GM21447 (cell line): ENCODE measurements at regions not wholly inside any gene's neighbourhood (a gene's known extent, or its start where the extent isn't known, plus 50 kb on each side); places are given as distances from the start of the nearest gene placed in this dataset.
"Not testable (repeated sequence)": the region's sequence is repeated elsewhere in the genome, so short reads cannot be mapped to it uniquely, and the experiment has no call there.

Experiments
- ATAC-seq: cut with Tn5 transposase; IDR thresholded peaks from one replicate; pipeline ENCODE4 v1.9.1; 2021; ENCODE audit not compliant: unreplicated experiment

DNA sequence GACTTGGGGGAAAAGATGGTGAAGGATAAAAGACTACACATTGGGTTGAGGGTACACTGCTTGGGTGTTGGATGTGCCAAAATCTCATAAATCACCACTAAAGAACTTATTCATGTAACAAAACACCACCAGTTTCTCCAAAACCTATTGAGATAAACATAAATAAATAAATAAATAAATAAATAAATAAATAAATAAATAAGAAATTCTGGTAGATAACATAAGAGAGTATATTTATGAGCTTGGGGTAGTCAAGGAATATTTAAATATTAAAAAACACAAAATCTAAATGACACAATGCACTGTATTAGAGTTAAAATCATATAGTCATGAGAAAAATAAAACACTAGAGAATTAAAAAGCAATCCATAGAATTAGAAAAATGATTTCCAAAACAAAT is 333.5 kb upstream of the NRG3 start:
- no peak for ATAC-seq

DNA sequence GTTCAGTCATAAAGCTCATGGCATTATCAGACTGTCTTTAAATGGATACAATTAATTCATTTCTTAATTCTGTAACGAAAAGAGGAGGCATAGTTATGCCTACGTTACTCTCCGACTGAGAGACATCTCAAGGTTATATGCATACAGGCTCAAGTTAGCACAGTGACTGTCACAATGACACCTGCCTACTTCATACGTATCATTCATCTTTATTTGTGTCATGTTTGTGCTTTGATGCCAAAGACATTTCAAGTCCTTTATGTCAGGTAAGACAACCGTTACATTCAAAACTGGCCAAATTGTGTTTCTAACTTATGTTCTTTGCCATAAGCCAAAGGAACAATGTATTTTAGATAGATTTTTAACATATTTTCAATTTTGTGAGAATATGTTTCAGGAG is 328.8 kb upstream of the NRG3 start:
- ATAC-seq = no peak

DNA sequence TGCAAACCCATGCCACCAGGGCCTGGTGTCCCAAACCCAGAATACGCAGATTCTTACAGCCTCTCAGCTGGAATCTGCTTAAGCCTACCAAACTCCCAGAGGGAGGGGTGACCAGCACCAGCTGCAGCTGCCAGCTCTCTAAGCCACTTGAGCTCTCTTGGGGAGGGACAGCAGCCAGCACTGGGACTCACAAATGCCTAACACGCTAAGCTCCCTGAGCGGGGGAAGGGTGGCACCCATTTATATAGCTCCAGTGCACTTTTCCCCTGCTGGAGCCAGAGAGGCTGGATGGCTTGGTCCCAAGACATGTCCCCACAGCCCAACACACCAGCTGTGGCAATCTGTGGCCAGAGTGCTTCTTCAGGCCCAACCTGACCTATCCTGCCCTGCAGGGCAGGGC is 326.8 kb upstream of the NRG3 start:
- no peak for ATAC-seq

DNA sequence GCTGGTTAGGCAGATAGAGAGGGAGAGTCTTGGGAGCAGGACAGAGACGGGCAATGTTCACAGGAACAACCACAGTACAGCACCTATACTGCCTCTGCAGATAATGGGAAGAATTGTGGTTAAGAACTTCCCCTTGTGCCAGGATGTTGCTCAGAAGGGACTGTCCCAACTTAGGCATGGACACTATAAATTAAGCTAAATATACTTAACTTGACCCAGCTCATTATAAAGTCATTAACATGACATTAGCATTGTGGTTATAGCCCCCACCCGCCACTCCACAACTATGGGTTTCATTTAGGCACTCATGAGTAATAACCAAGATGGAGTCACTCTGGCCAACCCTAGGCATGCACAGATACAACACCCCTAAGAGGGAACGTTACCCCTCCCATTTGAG is 310.9 kb upstream of the NRG3 start:
- ATAC-seq = no peak

DNA sequence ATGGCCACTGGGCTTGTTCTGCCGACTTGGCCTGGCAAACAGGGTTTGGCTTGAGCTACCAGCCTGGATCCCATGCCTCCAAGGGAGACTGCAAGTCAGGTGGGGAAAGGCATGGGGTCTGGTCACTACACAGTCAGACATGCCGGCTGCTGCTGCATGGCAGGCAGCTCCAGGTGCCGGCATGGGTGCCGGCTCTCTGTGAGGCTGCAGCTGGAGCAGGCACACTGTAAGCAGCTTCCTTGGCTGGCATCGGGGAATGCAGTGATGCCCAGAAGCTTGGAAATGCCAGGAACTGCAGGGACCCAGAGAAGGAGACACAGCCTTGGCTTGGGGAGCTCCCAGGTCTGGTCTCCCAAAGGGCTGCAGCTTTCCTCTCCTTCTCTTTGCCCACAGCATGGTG is 305.5 kb upstream of the NRG3 start:
- no peak for ATAC-seq

DNA sequence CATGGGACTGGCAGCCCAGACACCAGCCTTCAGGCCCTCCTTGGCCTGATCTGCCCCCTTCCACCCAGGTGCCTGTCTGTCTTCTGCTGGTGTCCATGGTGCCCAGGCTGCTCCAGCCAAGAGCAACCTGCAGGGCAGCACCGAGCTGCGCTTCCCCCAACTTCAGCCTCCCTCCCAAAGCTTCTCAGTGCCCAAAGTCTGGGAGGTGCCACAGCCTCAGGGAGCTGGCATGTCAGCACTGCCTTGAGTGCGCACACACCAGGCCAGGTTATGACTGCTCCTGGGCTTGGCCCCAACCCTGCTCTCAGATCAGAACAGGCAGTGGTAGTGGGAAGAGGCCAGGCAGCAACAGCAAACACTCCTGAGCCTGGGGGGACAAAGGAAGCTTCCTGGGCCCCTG is 304.6 kb upstream of the NRG3 start:
- no peak for ATAC-seq

DNA sequence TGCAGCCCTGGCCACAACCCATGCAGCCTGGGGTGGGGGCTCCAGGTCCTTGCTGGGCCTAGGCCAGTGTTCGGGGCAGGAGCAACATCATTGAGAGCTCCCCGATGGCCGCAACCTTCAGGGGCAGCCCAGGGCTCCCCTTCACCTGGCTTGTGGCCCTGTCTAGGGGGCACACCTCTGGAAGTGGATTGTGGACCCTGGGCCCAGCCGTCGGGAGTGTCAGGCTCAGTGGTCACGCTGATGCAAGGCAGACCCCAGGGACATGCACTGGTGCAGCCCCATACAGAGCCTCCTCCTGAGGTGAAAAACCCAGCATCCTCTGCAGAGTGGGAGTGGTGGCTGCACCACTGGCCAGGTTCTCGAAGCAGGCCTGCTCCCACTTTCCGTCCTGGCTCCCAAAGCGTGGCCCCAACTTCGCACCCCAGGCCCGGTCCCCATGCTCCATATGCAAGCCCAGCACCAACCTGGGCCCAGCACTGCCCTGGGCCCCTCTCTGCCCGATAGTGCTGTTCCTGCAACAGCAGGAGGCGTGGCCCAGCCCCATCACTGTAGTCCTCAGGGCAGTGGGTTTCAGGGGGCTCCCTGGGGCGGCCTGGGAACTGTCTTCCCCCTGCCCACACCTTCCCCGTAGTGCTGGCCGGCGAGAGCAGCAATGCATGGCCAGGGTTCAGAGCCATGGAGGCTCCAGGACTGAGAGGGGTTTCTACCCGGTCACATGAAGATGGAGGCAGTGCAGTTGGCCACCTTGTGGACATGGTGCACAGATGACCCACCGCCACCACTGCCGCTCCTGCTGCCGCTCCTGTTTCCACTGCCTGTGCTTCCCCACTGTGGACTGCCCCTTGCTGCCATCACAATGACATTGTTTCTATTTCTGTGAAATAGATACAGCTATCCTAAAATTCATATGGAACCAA is 303.9 kb upstream of the NRG3 start:
- ATAC-seq = no peak

DNA sequence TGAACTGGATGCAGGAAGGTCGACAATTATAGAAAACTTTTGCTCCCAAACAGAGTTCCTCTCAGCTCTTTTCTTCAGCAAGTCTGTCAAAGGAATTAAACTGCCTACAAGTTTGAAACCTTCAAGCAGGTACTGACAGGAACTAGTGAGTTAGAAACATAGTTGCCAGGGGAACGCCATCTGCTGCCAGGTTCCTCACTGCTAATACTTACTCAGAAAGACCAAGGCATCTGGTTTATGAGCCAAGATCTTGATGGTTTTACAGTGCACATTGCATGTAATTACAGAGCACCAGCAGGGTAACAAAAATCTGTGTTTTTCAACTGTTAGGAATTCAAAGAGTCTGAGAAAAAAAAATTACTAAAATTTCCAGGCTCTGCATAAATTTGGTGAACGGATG is 300.0 kb upstream of the NRG3 start:
- ATAC-seq = no peak

DNA sequence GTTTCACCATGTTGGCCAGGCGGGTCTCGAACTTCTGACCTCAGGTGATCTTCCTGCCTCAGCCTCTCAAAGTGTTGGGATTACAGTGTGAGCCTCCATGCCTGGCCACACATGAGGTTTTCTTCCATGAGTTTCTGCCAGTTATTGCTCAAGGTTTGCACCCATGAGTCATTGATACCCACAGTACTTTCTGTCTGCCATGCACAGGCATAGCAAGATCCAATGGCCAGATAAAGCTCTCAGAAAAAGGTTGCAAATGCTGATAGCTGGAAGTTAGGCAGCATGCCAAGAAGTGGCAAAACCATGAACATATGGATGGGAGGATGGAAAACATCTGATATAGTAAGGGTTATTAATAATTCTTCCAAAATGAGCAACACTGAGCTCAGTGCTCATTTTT is 298.7 kb upstream of the NRG3 start:
- ATAC-seq = no peak

DNA sequence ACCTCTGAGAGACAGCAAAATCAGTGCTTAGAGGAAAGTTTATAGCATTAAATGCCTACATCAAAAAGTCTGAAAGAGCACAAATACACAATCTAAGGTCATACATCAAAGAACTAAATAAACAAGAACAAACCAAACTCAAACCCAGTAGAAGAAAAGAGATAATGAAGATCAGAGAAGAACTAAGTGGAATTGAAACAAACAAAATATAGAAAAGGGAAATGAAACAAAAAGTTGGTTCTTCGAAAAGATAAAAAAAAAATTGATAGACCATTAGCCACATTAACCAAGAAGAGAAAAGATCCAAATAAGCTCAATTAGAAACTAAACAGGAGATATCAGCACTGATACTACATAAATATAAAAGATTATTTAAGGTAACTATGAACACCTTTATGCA is 280.0 kb upstream of the NRG3 start:
- ATAC-seq = no peak

DNA sequence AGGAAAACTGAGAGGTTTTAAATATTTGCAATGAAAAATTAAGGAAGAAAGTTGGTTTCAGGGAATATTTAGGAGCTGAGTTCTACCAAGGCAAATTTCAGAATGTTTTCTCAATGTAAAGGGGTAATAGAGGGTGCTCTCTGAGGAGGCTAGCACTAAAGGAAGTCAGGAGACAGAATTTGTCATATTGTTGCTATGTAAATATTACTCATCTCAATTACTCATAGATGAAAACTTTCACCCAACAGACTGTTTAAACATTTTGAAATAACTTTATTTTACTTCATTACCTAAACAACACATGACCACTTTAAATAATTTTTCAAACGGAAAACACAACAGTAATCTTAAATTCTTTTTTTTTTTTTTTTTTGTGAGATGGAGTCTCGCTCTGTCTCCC is 274.8 kb upstream of the NRG3 start:
- ATAC-seq = no peak

DNA sequence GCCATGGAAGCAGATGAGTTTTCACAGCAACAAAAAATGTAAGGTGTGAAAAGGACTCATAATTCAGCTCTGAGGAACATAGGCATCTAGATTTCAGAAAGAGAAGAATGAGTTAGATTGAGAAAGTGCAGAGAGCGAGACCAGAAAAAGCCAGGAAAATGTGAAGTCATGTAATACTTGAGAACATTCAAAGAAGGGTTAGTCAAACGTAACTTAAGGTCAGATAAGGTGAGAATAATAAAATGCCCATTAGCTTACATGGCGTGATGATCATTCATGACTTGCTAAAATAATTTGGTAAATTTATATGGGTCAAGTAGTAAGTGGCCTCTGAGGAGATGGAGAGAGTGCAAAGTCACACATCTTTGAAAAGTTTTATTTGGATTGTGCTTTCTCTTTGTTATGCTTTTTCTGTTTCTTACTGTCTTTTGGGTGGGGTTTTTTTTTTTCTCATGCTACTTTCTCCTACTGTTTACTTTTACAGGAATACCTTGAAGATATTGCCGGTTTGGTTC is 271.8 kb upstream of the NRG3 start:
- ATAC-seq = no peak

DNA sequence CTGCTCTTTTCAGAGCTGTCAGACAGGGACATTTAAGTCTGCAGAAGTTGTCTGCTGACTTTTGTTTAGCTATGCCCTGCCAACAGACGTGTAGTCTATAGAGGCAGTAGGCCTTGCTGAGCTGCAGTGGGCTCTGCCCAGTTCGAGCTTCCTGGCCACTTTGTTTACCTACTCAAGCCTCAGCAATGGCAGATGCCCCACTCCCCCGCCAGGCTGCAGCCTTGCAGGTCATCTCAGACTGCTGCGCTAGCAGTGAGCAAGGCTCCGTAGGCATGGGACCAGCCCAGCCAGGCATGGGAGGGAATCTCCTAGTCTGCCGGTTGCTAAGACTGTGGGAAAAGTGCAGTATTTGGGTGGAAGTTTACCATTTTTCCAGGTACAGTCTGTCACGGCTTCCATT is 230.5 kb upstream of the NRG3 start:
- not testable (repeated sequence) for ATAC-seq

DNA sequence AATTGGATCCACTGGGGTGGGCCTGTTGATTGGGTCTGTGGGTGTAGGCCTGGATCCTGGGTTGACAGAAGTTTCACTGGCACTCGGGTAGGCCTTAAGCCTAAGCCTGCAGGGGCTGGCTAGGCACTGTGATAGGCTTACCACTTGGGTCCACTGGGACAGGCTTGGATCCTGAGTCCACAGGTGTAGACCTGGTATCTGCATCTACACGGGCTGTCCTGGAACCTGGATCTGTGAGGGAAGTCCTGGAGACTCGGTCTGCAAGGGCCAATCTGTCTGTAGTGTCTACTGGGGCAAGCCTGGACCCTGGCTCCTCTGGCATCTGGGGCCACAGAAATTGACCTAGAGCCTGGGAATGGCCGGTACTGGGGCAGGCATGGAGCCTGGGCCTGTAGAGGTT is 219.0 kb upstream of the NRG3 start:
- ATAC-seq = no peak

DNA sequence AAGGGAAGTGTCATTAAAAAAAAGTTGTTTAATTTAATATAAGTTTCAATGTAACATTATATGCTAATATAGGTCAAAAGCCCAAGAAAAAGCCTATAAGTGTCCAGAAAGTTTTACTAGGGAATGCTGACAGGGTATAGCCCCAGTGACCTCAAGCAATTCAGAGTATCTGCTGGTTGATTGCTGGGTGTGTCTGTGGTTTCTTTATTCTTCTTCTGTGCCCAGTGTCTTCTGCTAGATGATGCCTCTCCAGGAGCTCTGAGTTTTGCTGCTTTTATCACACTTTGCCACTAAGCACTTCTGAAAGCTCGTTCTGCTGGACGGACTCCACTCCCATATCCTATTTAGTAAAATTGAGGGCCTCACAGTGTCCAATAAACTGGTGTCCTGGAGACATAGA is 212.2 kb upstream of the NRG3 start:
- no peak for ATAC-seq

DNA sequence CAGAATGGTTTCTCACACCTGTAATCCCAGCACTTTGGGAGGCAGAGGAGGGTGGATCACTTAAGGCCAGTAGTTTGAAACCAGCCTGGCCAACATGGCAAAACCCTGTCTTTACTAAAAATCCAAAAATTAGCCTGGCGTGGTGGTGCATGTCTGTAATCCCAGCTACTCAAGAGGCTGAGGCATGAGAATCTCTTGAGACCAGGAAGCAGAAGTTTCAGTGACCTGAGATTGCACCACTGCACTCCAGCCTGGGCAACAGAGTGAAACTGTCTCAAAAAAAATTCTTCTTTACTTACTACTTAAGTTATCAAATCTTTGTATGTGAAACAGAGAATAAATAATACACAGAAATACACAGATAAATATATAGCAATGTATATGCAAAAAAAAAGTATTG is 210.2 kb upstream of the NRG3 start:
- ATAC-seq = not testable (repeated sequence)

DNA sequence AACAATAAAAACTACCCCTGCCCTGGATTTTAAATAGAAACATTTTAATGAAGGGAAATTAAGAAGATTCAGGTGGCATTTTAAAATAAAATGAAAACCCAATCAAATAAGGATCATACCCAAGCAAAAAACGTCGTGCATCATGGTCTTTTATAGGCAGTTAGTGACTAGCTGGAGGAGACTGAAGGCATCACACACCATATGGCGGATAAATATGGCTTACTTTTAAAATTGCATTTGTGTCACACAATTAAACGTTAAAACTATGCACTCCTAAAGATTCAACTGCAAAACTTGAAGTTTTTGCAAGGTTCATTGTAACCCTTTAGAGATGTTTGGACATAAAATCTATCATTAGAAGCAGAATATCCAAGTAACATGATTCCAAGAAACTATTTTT is 200.1 kb upstream of the NRG3 start:
- no peak for ATAC-seq

DNA sequence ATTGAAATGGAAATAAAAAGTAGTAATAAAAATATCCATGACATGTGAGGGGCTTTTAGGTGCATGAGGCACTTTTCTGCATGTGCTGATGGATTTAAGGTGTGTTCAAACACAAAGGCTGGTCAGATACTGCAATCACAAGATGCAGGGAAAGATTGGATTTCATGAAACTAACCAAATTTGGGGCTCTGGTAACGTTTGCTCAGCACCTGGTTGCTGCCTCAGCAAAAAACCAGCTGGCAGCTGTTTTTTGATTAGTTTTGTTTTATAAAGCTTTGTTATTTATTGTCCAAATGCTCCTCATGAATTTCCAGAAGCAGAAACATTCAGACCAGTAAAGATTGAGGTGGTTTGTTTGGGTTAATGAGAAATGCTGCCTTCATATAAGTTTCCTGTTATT is 195.7 kb upstream of the NRG3 start:
- ATAC-seq = no peak

DNA sequence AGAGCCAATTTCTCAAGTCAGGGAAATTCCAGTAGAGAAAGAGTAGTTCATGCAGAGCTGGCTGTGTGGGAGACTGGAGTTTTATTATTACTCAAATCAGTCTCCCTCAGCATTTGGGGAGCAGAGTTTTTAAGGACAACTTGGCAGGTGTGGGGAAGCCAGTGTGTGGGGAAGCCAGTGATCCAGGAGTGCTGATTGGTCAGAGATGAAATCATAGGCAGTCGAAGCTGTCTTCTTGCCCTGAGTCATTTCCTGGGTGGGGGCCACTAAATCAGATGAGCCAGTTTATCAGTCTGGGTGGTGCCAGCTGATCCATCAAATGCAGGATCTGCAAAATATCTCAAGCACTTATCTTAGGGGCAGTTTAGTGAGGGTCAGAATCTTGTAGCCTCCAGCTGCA is 194.6 kb upstream of the NRG3 start:
- ATAC-seq = no peak

DNA sequence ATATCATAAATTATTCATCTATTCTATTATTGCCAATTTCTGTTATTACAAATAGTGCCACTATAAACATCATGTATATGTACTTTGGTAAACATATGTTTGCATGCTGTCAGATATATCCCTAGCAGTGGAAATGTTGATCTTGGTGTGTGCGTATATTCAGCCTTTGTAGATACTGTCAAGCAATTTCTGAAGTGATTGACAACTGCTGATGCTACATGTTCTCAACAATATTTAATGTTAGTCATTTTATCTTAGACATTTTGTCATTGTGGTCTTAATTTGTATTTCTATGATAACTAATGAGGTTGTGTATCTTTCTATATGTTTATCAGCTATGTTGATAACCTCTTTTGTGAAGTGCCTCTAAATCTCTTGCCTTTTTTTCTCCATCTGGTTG is 186.5 kb upstream of the NRG3 start:
- ATAC-seq = no peak

DNA sequence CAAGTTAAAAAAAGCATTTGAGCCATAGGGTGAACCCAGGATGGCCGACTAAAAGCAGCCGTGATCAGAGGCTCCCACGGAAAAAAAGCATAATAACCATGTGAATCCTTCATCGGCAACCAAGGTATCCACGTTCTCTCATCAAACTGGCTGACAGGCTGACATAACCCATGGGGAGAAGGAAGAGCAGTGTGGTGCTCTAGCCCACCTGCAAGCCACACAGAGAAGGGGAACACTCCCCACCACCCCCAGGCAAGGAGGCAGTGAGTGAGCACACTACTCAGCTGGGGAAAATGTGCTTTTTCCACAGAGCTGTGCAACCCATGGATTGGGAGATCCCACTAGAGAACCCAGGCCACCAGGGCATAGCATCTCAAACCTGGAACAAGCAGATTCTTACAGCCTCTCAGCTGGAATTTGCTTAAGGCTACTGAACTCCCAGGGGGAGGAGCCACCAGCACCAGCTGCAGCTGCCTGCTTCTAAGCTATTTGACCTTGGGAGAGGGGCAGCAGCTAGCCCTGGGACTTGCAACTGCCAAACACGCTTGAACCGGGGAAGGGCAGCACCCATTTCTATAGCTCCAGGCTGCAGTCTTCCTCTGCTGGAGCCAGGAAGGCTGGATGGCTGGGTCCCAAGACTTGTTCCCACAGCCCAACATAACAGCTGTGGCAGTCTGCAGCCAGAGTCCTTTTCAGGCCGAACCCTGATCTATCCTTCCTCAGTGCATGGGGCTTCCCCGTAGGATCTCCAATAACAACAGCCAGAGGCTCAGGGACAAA is 178.2 kb upstream of the NRG3 start:
- ATAC-seq = no peak

DNA sequence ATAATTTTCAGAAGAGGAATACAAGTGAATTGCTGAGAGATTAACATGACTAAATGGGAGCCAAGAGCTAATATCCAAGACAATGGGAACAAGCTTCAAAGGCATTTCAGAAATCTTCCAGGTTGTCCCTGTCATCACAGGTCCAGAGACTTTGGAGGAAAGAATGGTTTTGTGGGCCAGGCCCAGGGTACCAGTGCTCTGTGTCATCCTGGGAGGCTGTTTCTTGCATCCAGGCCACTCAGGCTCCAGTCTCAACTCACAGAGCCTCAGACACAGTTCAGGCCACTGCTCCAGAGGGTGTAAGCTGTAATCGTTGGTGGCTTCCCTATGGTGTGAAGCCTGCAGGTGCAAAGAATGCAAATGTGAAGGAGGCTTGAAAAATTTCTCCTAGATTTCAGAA is 170.4 kb upstream of the NRG3 start:
- no peak for ATAC-seq
